Left ventricle myocardium inferior (tissue), 1 donor: ENCODE measurements at regions not wholly inside any gene's neighbourhood (a gene's known extent, or its start where the extent isn't known, plus 50 kb on each side); places are given as distances from the start of the nearest gene placed in this dataset.

Source experiments
- DNase-seq: peaks from one replicate; pipeline ENCODE4 v3.0.0-alpha.2; 2020
- H3K27ac ChIP-seq: fragments of 200-600 bp; replicated peaks from 2 replicates; pipeline ENCODE4 v1.8.0; 2021
- H3K27me3 ChIP-seq: fragments of 200-600 bp; 2 replicates; pipeline ENCODE4 v1.8.0; 2021; ENCODE audit warnings: low read depth
- H3K36me3 ChIP-seq: fragments of 200-600 bp; 2 replicates; pipeline ENCODE4 v1.8.0; 2021
- H3K4me1 ChIP-seq: fragments of 200-600 bp; 2 replicates; pipeline ENCODE4 v1.8.0; 2021
- H3K4me3 ChIP-seq: fragments of 200-600 bp; 2 replicates; pipeline ENCODE4 v1.8.0; 2021; ENCODE audit warnings: mild to moderate bottlenecking, moderate library complexity
- H3K9me3 ChIP-seq: fragments of 200-600 bp; replicated peaks from 2 replicates; pipeline ENCODE4 v1.8.0; 2021
- intact Hi-C: fragments of 100-400 bp; cut with micrococcal nuclease; formaldehyde crosslinking; loops from one replicate; pipeline ENCODE4 v1.11.0; 2022
- TF ChIP-seq, protein P1 (sequence below): fragments of 200-600 bp; IDR thresholded peaks from 2 replicates; pipeline ENCODE4 v1.8.0; 2021; ENCODE audit warnings: antibody characterized with exemption, mild to moderate bottlenecking, borderline replicate concordance
- donor health status: DM: no; HTN: yes; CAD: no; lungs with severe emphysema.

DNA sequence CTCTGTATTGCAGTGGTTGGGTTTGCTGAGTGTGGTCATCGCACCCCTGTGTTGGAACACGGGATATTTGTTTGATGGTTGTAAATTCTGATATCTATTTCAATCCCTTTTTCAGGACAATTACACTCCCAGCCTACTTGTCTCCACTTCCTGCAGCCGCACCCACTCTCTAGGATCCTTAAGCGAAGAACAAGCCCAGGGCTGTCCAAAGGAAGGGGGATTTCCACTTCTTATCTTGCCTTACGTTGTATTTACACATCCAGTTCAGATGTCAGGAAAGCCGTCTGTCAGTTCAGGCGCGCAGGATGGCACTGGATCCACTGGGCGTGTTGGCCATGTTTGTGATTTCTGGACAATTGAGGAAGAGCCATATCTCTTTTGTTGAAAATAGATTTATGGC lies 834.5 kb upstream of the SALL3 start:
- Histone ChIP-seq H3K27ac (no peak overlapping the region), H3K27me3 (peaks cover 14% of the 10 kb centered on the region), H3K4me1 (no peaks in the 10 kb centered on the region), H3K9me3 (peaks cover 8% of the 10 kb centered on the region), H3K36me3 (no peaks in the 10 kb centered on the region), H3K4me3 (no peak overlapping the region)
- DNase-seq: no peak
- TF ChIP-seq, protein P1, sequence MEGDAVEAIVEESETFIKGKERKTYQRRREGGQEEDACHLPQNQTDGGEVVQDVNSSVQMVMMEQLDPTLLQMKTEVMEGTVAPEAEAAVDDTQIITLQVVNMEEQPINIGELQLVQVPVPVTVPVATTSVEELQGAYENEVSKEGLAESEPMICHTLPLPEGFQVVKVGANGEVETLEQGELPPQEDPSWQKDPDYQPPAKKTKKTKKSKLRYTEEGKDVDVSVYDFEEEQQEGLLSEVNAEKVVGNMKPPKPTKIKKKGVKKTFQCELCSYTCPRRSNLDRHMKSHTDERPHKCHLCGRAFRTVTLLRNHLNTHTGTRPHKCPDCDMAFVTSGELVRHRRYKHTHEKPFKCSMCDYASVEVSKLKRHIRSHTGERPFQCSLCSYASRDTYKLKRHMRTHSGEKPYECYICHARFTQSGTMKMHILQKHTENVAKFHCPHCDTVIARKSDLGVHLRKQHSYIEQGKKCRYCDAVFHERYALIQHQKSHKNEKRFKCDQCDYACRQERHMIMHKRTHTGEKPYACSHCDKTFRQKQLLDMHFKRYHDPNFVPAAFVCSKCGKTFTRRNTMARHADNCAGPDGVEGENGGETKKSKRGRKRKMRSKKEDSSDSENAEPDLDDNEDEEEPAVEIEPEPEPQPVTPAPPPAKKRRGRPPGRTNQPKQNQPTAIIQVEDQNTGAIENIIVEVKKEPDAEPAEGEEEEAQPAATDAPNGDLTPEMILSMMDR: no peak
- intact Hi-C loops: no loop called here

DNA sequence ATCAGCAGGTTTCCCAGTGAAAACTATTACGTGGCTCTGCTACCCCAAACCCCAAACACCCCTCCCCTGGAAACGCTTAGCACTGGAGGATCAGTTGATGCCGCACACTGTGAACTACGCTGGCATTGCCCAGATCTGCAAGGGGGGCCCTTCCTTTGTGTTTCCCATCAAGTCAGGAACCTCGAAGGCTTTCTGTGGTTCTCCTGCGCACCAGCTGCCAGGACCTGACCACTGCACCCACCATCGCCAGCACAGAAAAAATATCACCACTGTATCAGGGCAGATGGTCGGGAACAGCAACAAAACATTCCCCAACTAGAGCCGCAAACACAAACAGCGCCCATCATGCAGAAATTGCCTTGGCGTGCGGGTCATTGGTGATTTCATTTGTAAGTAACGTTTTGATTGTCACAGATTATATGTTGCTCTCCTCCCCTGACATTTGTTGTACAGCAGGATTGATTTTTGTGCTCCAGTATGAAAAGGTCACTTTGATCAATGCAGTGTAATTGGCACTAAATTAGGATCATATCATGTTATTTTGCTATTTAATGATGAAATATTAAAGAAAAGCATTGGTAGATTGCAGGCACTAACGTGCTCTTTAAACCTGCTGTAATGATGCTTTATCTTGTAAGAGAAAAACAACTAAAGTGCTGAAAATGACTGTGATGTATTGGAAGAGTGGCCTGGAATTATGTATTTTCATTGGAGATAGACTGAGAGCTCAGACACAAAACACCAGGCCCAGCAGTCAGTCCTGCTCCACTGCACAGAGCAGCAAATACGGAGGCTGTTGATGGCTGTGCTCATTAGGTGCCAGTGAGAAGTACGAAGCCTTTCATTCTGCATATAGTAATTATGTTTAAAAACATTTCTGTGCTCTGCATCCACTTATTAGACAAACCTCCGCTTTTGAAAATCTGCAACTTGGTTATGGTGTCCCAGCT lies 833.2 kb upstream of the SALL3 start:
- H3K27me3 ChIP-seq: peaks cover under 1% of the 10 kb centered on the region
- H3K4me1 ChIP-seq: no peaks in the 10 kb centered on the region
- H3K9me3 ChIP-seq: peaks cover 8% of the 10 kb centered on the region
- intact Hi-C loops: no loop called here
- no peak overlapping the region for H3K4me3 ChIP-seq
- DNase-seq: no peak
- no peak overlapping the region for H3K27ac ChIP-seq
- no peaks in the 10 kb centered on the region for H3K36me3 ChIP-seq
- TF ChIP-seq, protein P1: no peak

DNA sequence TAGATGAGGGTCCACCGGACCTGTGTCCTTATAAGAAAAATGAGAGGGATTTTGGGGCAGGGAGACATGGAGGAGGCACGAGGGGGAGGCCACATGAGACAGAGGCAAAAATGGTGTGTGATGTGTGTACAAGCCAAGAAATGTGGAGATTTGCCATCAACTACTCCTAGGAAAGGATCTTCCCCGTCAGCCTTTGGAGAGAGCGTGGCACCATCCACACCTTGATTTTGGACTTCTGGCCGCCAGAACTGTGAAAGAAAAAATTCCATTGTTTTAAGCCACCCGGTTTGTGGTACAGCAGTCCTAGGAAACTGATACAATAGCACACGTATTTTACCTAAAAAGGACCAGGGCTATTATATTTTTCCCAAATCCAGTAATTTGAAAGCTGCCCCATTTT lies 829.0 kb upstream of the SALL3 start:
- no peak for DNase-seq
- peaks cover 8% of the 10 kb centered on the region for H3K9me3 ChIP-seq
- H3K36me3 ChIP-seq: no peaks in the 10 kb centered on the region
- H3K4me1 ChIP-seq: no peaks in the 10 kb centered on the region
- no peak overlapping the region for H3K27ac ChIP-seq
- TF ChIP-seq, protein P1: no peak
- H3K4me3 ChIP-seq: no peak overlapping the region
- peaks cover 4% of the 10 kb centered on the region for H3K27me3 ChIP-seq
- intact Hi-C loops: no loop called here

GRCh38 chr18:78151234-78151633 lies 828.4 kb upstream of the SALL3 start:
- TF ChIP-seq, protein P1: no peak
- intact Hi-C loops: no loop called here
- H3K27me3 ChIP-seq: peaks cover 4% of the 10 kb centered on the region

GRCh38 chr18:78151948-78152725 lies 827.5 kb upstream of the SALL3 start:
- no peak overlapping the region for H3K27ac ChIP-seq
- H3K27me3 ChIP-seq: peaks cover 4% of the 10 kb centered on the region
- intact Hi-C loops: no loop called here
- H3K4me1 ChIP-seq: no peaks in the 10 kb centered on the region
- DNase-seq: no peak
- TF ChIP-seq, protein P1: no peak
- H3K4me3 ChIP-seq: no peak overlapping the region
- no peaks in the 10 kb centered on the region for H3K36me3 ChIP-seq
- H3K9me3 ChIP-seq: peaks cover 8% of the 10 kb centered on the region

More at GRCh38 chr18:78151234-78151633, 828.4 kb upstream of the SALL3 start:
- no peaks in the 10 kb centered on the region for H3K4me1 ChIP-seq
- H3K36me3 ChIP-seq: no peaks in the 10 kb centered on the region
- H3K4me3 ChIP-seq: no peak overlapping the region
- H3K27ac ChIP-seq: no peak overlapping the region
- DNase-seq: no peak
- H3K9me3 ChIP-seq: peaks cover 8% of the 10 kb centered on the region
